Chondrocyte (in vitro differentiated cells): ENCODE measurements at regions not wholly inside any gene's neighbourhood (a gene's known extent, or its start where the extent isn't known, plus 50 kb on each side); places are given as distances from the start of the nearest gene placed in this dataset.
"Not testable (repeated sequence)": the region's sequence is repeated elsewhere in the genome, so short reads cannot be mapped to it uniquely, and the experiment has no call there.

Experiments
- DNase-seq: peaks from one replicate; pipeline ENCODE4 v3.0.0; 2021; ENCODE audit warnings: mixed read lengths, low spot score
- H3K27ac Mint-ChIP-seq: one replicate; pipeline ENCODE4 v1.8.0; 2021; ENCODE audit warnings: mild to moderate bottlenecking, moderate library complexity, mixed read lengths; ENCODE audit not compliant: unreplicated experiment
- H3K27me3 Mint-ChIP-seq: 2 replicates; pipeline ENCODE4 v1.8.0; 2021; ENCODE audit warnings: low read depth, mixed read lengths
- H3K36me3 Mint-ChIP-seq: 2 replicates; pipeline ENCODE4 v1.8.0; 2021; ENCODE audit warnings: low read depth, mixed read lengths
- H3K4me1 Mint-ChIP-seq: 2 replicates; pipeline ENCODE4 v1.8.0; 2021; ENCODE audit warnings: low read depth, mild to moderate bottlenecking, mixed read lengths
- H3K4me3 Mint-ChIP-seq: one replicate; pipeline ENCODE4 v1.8.0; 2021; ENCODE audit warnings: mild to moderate bottlenecking, moderate library complexity, mixed read lengths; ENCODE audit not compliant: unreplicated experiment
- H3K9me3 Mint-ChIP-seq: 2 replicates; pipeline ENCODE4 v1.8.0; 2021; ENCODE audit warnings: low read depth, mixed read lengths
- TF ChIP-seq, protein P1 (sequence below): fragments of 200-600 bp; sonication (generic); IDR thresholded peaks from 2 replicates; pipeline ENCODE4 v1.5.0; 2021; ENCODE audit warnings: antibody characterized with exemption, mild to moderate bottlenecking, moderate library complexity

DNA sequence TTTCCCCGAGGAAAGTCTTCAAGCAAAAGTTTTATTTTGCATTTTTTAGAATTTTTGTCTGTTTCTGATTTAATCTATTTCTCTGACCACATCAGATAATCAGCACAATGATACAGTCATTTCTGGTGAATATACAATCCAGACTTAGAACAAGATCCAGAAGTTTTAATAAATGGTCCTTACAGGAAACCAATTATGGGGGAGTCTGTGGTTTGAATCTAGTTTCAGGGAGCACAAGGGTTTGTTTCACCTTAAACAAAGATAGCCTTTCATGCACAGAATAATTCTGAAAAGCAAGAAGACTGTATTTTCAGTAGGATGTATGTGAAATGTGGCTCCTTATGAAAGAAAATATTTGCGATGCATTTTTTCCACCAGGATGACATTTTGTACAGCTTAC, 158.5 kb upstream of the ARSJ start:
- Mint-ChIP-seq H3K4me1 (peaks cover 15% of the 10 kb centered on the region), H3K9me3 (peaks cover 7% of the 10 kb centered on the region), H3K4me3 (no peak overlapping the region), H3K27me3 (no peaks in the 10 kb centered on the region), H3K36me3 (peaks cover 3% of the 10 kb centered on the region), H3K27ac (no peak overlapping the region)
- no peak for DNase-seq
- TF ChIP-seq, protein P1, sequence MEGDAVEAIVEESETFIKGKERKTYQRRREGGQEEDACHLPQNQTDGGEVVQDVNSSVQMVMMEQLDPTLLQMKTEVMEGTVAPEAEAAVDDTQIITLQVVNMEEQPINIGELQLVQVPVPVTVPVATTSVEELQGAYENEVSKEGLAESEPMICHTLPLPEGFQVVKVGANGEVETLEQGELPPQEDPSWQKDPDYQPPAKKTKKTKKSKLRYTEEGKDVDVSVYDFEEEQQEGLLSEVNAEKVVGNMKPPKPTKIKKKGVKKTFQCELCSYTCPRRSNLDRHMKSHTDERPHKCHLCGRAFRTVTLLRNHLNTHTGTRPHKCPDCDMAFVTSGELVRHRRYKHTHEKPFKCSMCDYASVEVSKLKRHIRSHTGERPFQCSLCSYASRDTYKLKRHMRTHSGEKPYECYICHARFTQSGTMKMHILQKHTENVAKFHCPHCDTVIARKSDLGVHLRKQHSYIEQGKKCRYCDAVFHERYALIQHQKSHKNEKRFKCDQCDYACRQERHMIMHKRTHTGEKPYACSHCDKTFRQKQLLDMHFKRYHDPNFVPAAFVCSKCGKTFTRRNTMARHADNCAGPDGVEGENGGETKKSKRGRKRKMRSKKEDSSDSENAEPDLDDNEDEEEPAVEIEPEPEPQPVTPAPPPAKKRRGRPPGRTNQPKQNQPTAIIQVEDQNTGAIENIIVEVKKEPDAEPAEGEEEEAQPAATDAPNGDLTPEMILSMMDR: no peak

- Mint-ChIP-seq H3K27me3 (no peaks in the 10 kb centered on the region), H3K36me3 (no peaks in the 10 kb centered on the region), H3K4me1 (no peaks in the 10 kb centered on the region), H3K4me3 (no peak overlapping the region), H3K9me3 (no peaks in the 10 kb centered on the region), H3K27ac (no peak overlapping the region)
- no peak for DNase-seq
- TF ChIP-seq, protein P1: no peak
Measured at GRCh38 chr4:114146947-114147618, 167.6 kb upstream of the ARSJ start.

- not testable (repeated sequence) for H3K27ac Mint-ChIP-seq, H3K9me3 Mint-ChIP-seq, H3K4me3 Mint-ChIP-seq, H3K27me3 Mint-ChIP-seq, H3K4me1 Mint-ChIP-seq, H3K36me3 Mint-ChIP-seq, DNase-seq
Measured at GRCh38 chr4:114147619-114148208, 168.3 kb upstream of the ARSJ start.

GRCh38 chr4:114148372-114149070, 169.1 kb upstream of the ARSJ start:
- not testable (repeated sequence) for H3K4me1 Mint-ChIP-seq, H3K27me3 Mint-ChIP-seq, H3K27ac Mint-ChIP-seq, H3K4me3 Mint-ChIP-seq, H3K9me3 Mint-ChIP-seq, DNase-seq, H3K36me3 Mint-ChIP-seq

GRCh38 chr4:114156371-114156770, 176.9 kb upstream of the ARSJ start:
- Mint-ChIP-seq H3K27me3 (no peaks in the 10 kb centered on the region), H3K4me1 (peaks cover 7% of the 10 kb centered on the region), H3K4me3 (no peak overlapping the region), H3K36me3 (no peaks in the 10 kb centered on the region), H3K9me3 (no peaks in the 10 kb centered on the region), H3K27ac (no peak overlapping the region)
- DNase-seq: no peak
- TF ChIP-seq, protein P1: no peak

DNA sequence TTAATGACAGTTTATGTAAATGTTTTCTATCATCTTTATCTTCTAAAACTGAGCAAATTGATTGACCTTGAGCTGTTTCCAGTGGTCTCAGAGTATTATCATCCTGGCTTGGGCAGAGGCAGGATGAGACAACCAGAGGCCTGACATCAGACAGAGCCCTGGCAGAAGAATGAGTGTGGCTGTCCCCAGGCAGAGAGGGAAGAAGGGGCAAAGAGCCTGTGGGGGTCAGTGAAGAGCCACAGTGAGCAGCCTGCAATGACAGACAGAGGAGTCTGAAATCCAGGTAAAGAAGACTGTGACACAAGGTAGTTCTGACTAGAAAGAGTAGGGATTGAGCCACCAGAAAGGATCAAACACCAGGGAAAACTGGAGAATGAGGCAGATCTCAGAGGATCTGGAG, 182.4 kb upstream of the ARSJ start:
- Mint-ChIP-seq H3K36me3 (no peaks in the 10 kb centered on the region), H3K27ac (no peak overlapping the region), H3K4me1 (peaks cover 11% of the 10 kb centered on the region), H3K4me3 (no peak overlapping the region), H3K27me3 (no peaks in the 10 kb centered on the region), H3K9me3 (no peaks in the 10 kb centered on the region)
- DNase-seq: no peak
- TF ChIP-seq, protein P1: no peak
